MM.1S (cell line): ENCODE measurements at regions not wholly inside any gene's neighbourhood (a gene's known extent, or its start where the extent isn't known, plus 50 kb on each side); places are given as distances from the start of the nearest gene placed in this dataset.

ENCODE experiments used
- CTCF ChIP-seq: fragments of 300-600 bp; sonication (generic); IDR thresholded peaks from 2 replicates; pipeline ENCODE4 v1.5.1; 2016; ENCODE audit warnings: antibody characterized with exemption, low read length, mixed read lengths
- EZH2 ChIP-seq: fragments of 300-600 bp; sonication (generic); optimal IDR thresholded peaks from 2 replicates; pipeline ENCODE3; 2017; ENCODE audit warnings: low read depth, mild to moderate bottlenecking, antibody characterized with exemption, low read length, mixed read lengths

GRCh38 chr4:84276752-84277151, 222.3 kb downstream of the NKX6-1 start:
- TF ChIP-seq CTCF (no peak), EZH2 (no peak)
